ENCODE measurements at regions not wholly inside any gene's neighbourhood (a gene's known extent, or its start where the extent isn't known, plus 50 kb on each side); places are given as distances from the start of the nearest gene placed in this dataset.

- POLR2A ChIA-PET = no interaction called here
- CTCF ChIA-PET = no interaction called here
- no peak for TF ChIP-seq CTCF (IDR thresholded peaks at IDR 0.05; ENCODE audit: control extremely low read depth, extremely low read depth, low read depth, missing control alignments)
- no peak for DNase-seq (ENCODE audit: extremely low spot score)
Measured at GRCh38 chr1:57782357-57782756, 358.5 kb upstream of the DAB1 start.

- POLR2A ChIA-PET = no interaction called here
- no peak for TF ChIP-seq CTCF (IDR thresholded peaks at IDR 0.05; ENCODE audit: control extremely low read depth, extremely low read depth, low read depth, missing control alignments)
- no peak for DNase-seq (ENCODE audit: extremely low spot score)
- CTCF ChIA-PET = interaction anchor here (0.9 kb wide), 1 partner anchor 11 kb away, joined by 4 read pairs; no protein-coding TSS in a partner anchor
Measured at GRCh38 chr1:57772580-57773195, 348.8 kb upstream of the DAB1 start.

- ChIA-PET POLR2A (no interaction called here), CTCF (interaction anchor here (1.3 to 2.3 kb wide), 3 partner anchors 7 to 20 kb away, joined by 3 to 6 read pairs (median 4); no protein-coding TSS in a partner anchor)
- DNase-seq (ENCODE audit: extremely low spot score) = no peak
- TF ChIP-seq CTCF (IDR thresholded peaks at IDR 0.05; ENCODE audit: control extremely low read depth, extremely low read depth, low read depth, missing control alignments) = no peak
Measured at GRCh38 chr1:57770772-57771171, 346.9 kb upstream of the DAB1 start.

- no peak for DNase-seq (ENCODE audit: extremely low spot score)
- ChIA-PET CTCF (interaction anchor here (1.3 to 2.3 kb wide), 3 partner anchors 8 to 21 kb away, joined by 3 to 6 read pairs (median 4); no protein-coding TSS in a partner anchor), POLR2A (no interaction called here)
- no peak for TF ChIP-seq CTCF (IDR thresholded peaks at IDR 0.05; ENCODE audit: control extremely low read depth, extremely low read depth, low read depth, missing control alignments)
Measured at GRCh38 chr1:57770236-57770635, 346.4 kb upstream of the DAB1 start.

GRCh38 chr1:57761628-57762027 lies 337.8 kb upstream of the DAB1 start:
- POLR2A ChIA-PET = no interaction called here
- no peak for DNase-seq (ENCODE audit: extremely low spot score)
- no peak for TF ChIP-seq CTCF (IDR thresholded peaks at IDR 0.05; ENCODE audit: control extremely low read depth, extremely low read depth, low read depth, missing control alignments)
- CTCF ChIA-PET = no interaction called here

GRCh38 chr1:57752843-57753242 lies 329.0 kb upstream of the DAB1 start:
- ChIA-PET CTCF (interaction anchor here (1.3 kb wide), 1 partner anchor 27 kb away, joined by 3 read pairs; no protein-coding TSS in a partner anchor), POLR2A (no interaction called here)
- TF ChIP-seq CTCF (IDR thresholded peaks at IDR 0.05; ENCODE audit: control extremely low read depth, extremely low read depth, low read depth, missing control alignments) = no peak
- no peak for DNase-seq (ENCODE audit: extremely low spot score)

Measured in GM10248 (cell line).